ENCODE measurements at regions not wholly inside any gene's neighbourhood (a gene's known extent, or its start where the extent isn't known, plus 50 kb on each side); places are given as distances from the start of the nearest gene placed in this dataset.

DNA sequence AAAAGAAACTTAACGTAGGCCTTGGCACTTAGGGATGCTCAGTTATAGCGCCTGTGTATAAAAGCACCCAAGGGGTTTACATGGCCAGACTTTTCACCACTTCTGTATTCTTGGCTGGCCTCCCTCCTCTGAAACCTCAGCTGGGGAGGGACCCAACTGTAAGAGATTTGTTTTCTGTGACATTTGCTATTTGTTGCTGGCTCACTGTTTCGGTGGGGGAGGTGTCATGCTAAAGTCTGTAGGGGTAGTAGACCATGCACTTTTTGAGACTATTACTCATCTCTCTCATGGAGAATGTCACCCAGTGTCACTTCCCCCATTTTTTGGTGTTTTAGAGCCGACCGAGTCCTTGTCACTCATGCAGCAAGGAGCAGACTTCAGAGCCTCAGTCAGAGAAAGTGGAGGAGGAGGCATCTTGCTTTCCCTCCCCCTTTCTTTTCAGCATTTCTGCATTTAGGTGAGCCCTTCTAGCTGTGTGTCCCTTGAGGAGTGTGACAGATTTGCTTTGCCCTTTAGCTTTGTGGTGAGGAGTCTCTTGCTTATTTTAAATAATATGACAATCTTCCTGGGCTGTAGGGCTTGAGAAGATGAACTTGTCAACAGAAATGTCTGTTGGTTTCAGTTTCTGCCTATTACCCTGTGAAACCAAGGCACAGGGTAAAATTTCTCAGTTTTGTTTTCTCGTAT, 160.1 kb downstream of the FASLG start:
- FAIRE-seq = no peak
- no peaks in the 10 kb centered on the region for H3K27me3 ChIP-seq (ENCODE audit: control insufficient read depth, insufficient read depth, low read length)
- no peak for TF ChIP-seq CTCF (IDR thresholded peaks at IDR 0.05; ENCODE audit: insufficient read depth, low read length, severe bottlenecking)

GRCh38 chr1:172820475-172821158, 161.7 kb downstream of the FASLG start:
- H3K36me3 ChIP-seq (ENCODE audit: control insufficient read depth, insufficient read depth, low read length) = no peaks in the 10 kb centered on the region
- TF ChIP-seq CTCF (IDR thresholded peaks at IDR 0.05; ENCODE audit: insufficient read depth, low read length, severe bottlenecking) = no peak
- FAIRE-seq (no peak), DNase-seq (ENCODE audit: low read depth) (no peak)
- no peaks in the 10 kb centered on the region for H3K27me3 ChIP-seq (ENCODE audit: control insufficient read depth, insufficient read depth, low read length)
- no peak overlapping the region for H3K4me3 ChIP-seq (ENCODE audit: low read depth, low read length)

More for the DNA sequence above, 160.1 kb downstream of the FASLG start:
- no peaks in the 10 kb centered on the region for H3K36me3 ChIP-seq (ENCODE audit: control insufficient read depth, insufficient read depth, low read length)
- DNase-seq (ENCODE audit: low read depth) = no peak
- H3K4me3 ChIP-seq (ENCODE audit: low read depth, low read length) = no peak overlapping the region

- DNase-seq (ENCODE audit: low read depth) (no peak), FAIRE-seq (no peak)
- Histone ChIP-seq H3K27me3 (ENCODE audit: control insufficient read depth, insufficient read depth, low read length) (no peaks in the 10 kb centered on the region), H3K4me3 (ENCODE audit: low read depth, low read length) (no peak overlapping the region), H3K36me3 (ENCODE audit: control insufficient read depth, insufficient read depth, low read length) (no peaks in the 10 kb centered on the region)
- no peak for TF ChIP-seq CTCF (IDR thresholded peaks at IDR 0.05; ENCODE audit: insufficient read depth, low read length, severe bottlenecking)
Observed at GRCh38 chr1:172821609-172822274, 162.8 kb downstream of the FASLG start.

- no peaks in the 10 kb centered on the region for H3K36me3 ChIP-seq (ENCODE audit: control insufficient read depth, insufficient read depth, low read length)
- DNase-seq (ENCODE audit: low read depth) (no peak), FAIRE-seq (no peak)
- TF ChIP-seq CTCF (IDR thresholded peaks at IDR 0.05; ENCODE audit: insufficient read depth, low read length, severe bottlenecking) = no peak
- no peaks in the 10 kb centered on the region for H3K27me3 ChIP-seq (ENCODE audit: control insufficient read depth, insufficient read depth, low read length)
- H3K4me3 ChIP-seq (ENCODE audit: low read depth, low read length) = no peak overlapping the region
Observed at GRCh38 chr1:172822886-172823285, 164.0 kb downstream of the FASLG start.

DNA sequence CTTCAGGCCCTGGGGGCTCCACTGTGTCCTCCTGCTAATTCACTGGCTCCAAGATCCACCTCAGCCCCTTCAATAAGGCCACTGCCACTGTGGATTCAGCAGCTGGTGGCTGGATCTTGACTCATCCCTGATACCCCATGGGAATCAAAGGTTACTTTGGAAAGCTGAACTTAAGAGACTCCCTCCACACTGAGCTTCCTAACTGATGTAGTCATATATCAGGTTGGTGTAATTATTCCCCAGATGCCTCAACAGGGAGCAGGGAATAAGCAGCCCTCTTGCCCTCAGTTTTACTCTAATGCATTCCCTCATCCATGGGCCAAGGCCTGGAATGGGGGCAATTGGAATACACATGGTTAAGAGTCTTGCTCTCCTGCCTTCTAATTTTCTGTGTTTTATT, 164.6 kb downstream of the FASLG start:
- no peak for FAIRE-seq

More for the DNA sequence above, 164.6 kb downstream of the FASLG start:
- Histone ChIP-seq H3K36me3 (ENCODE audit: control insufficient read depth, insufficient read depth, low read length) (no peaks in the 10 kb centered on the region), H3K27me3 (ENCODE audit: control insufficient read depth, insufficient read depth, low read length) (no peaks in the 10 kb centered on the region), H3K4me3 (ENCODE audit: low read depth, low read length) (no peak overlapping the region)
- no peak for TF ChIP-seq CTCF (IDR thresholded peaks at IDR 0.05; ENCODE audit: insufficient read depth, low read length, severe bottlenecking)
- no peak for DNase-seq (ENCODE audit: low read depth)

Measured in bronchial epithelial cell (primary cell).